ENCODE measurements at regions not wholly inside any gene's neighbourhood (a gene's known extent, or its start where the extent isn't known, plus 50 kb on each side); places are given as distances from the start of the nearest gene placed in this dataset.
"Not testable (repeated sequence)": the region's sequence is repeated elsewhere in the genome, so short reads cannot be mapped to it uniquely, and the experiment has no call there.

GRCh38 chr16:22645868-22646267 is 135.2 kb downstream of the NPIPB5 start:
- TF ChIP-seq CTCF (IDR thresholded peaks at IDR 0.05), result no peak
- TF ChIP-seq POLR2A (IDR thresholded peaks at IDR 0.05), result no peak
- TF ChIP-seq POLR2AphosphoS5 (IDR thresholded peaks at IDR 0.05), result no peak
- no peak for TF ChIP-seq EP300 (IDR thresholded peaks at IDR 0.05)
- Histone ChIP-seq H3K9me3 (no peaks in the 10 kb centered on the region), H3K27ac (no peak overlapping the region), H3K36me3 (no peaks in the 10 kb centered on the region), H3K27me3 (peaks cover 0 to 9% (median 0%) of the 10 kb centered on the region in 3 donors), H3K4me3 (no peak overlapping the region), H3K4me1 (no peaks in the 10 kb centered on the region)
- WGBS, 2 donors, result 59 to 63% methylated on average over 3 of the region's 3 CpGs
- no peak for DNase-seq
- intact Hi-C loops (cut with DNase I), result no loop called here

DNA sequence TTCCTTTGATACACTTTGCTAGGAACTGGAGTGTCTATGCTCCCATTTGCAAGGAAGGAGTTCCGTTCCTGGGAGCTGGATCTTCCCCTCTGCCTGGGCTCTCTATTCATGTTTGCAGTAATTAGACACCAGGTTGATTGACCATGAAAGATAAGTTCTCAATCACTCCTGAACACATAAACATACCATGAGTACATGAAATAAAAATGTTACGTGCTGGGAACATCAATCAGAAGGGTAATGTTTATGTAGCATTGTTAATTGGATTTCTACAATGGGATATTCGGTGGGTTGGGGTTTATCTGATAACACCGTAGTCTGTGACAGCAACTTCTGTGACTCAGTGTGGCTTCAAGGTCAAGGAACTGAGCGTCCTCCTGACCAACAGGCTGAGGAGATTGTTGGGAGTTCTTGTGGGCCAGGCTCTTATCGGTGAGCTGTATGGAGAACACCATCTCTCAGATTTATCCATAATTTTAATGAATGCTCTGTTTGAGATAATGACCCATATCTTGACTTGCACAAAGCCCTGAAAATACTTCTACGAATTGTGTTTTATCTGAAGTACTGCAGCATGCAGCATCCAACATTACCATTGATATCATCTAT is 136.4 kb downstream of the NPIPB5 start:
- intact Hi-C loops (cut with DNase I), result no loop called here
- Histone ChIP-seq H3K4me1 (no peaks in the 10 kb centered on the region), H3K27ac (no peak overlapping the region), H3K36me3 (no peaks in the 10 kb centered on the region), H3K9me3 (no peaks in the 10 kb centered on the region), H3K27me3 (peaks cover 0 to 9% (median 0%) of the 10 kb centered on the region in 3 donors), H3K4me3 (no peak overlapping the region)
- DNase-seq, result no peak
- 56 to 72% methylated on average over 7 of the region's 7 CpGs for WGBS, 2 donors
- no peak for TF ChIP-seq POLR2AphosphoS5 (IDR thresholded peaks at IDR 0.05)
- no peak for TF ChIP-seq POLR2A (IDR thresholded peaks at IDR 0.05)
- TF ChIP-seq CTCF (IDR thresholded peaks at IDR 0.05), result no peak
- TF ChIP-seq EP300 (IDR thresholded peaks at IDR 0.05), result no peak

- H3K4me1 ChIP-seq, result no peaks in the 10 kb centered on the region
- intact Hi-C loops (cut with DNase I), result no loop called here
- TF ChIP-seq EP300 (IDR thresholded peaks at IDR 0.05), result no peak
- TF ChIP-seq CTCF (IDR thresholded peaks at IDR 0.05), result no peak
- TF ChIP-seq POLR2AphosphoS5 (IDR thresholded peaks at IDR 0.05), result no peak
- TF ChIP-seq POLR2A (IDR thresholded peaks at IDR 0.05), result no peak
Measured at GRCh38 chr16:22648141-22648540, 137.4 kb downstream of the NPIPB5 start.

GRCh38 chr16:22648941-22649340 is 138.2 kb downstream of the NPIPB5 start:
- no peaks in the 10 kb centered on the region for H3K36me3 ChIP-seq
- 88 to 92% methylated on average over 4 of the region's 4 CpGs for WGBS, 2 donors
- H3K27ac ChIP-seq, result no peak overlapping the region
- H3K4me3 ChIP-seq, result no peak overlapping the region
- TF ChIP-seq CTCF (IDR thresholded peaks at IDR 0.05) (no peak), POLR2A (IDR thresholded peaks at IDR 0.05) (no peak), EP300 (IDR thresholded peaks at IDR 0.05) (no peak), POLR2AphosphoS5 (IDR thresholded peaks at IDR 0.05) (no peak)
- intact Hi-C loops (cut with DNase I), result no loop called here
- peaks cover 0 to 9% (median 0%) of the 10 kb centered on the region in 3 donors for H3K27me3 ChIP-seq
- DNase-seq, result no peak
- H3K4me1 ChIP-seq, result no peaks in the 10 kb centered on the region
- H3K9me3 ChIP-seq, result no peaks in the 10 kb centered on the region

More at GRCh38 chr16:22648141-22648540, 137.4 kb downstream of the NPIPB5 start:
- no peak for DNase-seq
- H3K36me3 ChIP-seq, result no peaks in the 10 kb centered on the region
- no peak overlapping the region for H3K4me3 ChIP-seq
- H3K27ac ChIP-seq, result no peak overlapping the region
- peaks cover 0 to 9% (median 0%) of the 10 kb centered on the region in 3 donors for H3K27me3 ChIP-seq
- 66 to 79% methylated on average over 4 of the region's 4 CpGs for WGBS, 2 donors
- H3K9me3 ChIP-seq, result no peaks in the 10 kb centered on the region

GRCh38 chr16:22651111-22651817 is 140.6 kb downstream of the NPIPB5 start:
- H3K27me3 ChIP-seq; H3K36me3 ChIP-seq; intact Hi-C loops (cut with DNase I); H3K4me1 ChIP-seq; H3K27ac ChIP-seq; H3K9me3 ChIP-seq; H3K4me3 ChIP-seq; DNase-seq: not testable (repeated sequence)
- 92 to 93% methylated on average over 6 of the region's 6 CpGs for WGBS, 2 donors

All from sigmoid colon (tissue), 6 donors.